ENCODE measurements at regions not wholly inside any gene's neighbourhood (a gene's known extent, or its start where the extent isn't known, plus 50 kb on each side); places are given as distances from the start of the nearest gene placed in this dataset.

- no peak for TF ChIP-seq CTCF (IDR thresholded peaks at IDR 0.05; ENCODE audit: low read depth, low read length, missing control alignments)
- no peak for DNase-seq (ENCODE audit: low read depth)
Observed at GRCh38 chr5:124604419-124604818, 142.0 kb downstream of the ZNF608 start.

GRCh38 chr5:124602925-124603650, 143.4 kb downstream of the ZNF608 start:
- no peak for TF ChIP-seq CTCF (IDR thresholded peaks at IDR 0.05; ENCODE audit: low read depth, low read length, missing control alignments)
- in situ Hi-C loops (cut with HindIII; ENCODE audit: low sequenced_read_pairs) = no loop called here

More at GRCh38 chr5:124604419-124604818, 142.0 kb downstream of the ZNF608 start:
- in situ Hi-C loops (cut with HindIII; ENCODE audit: low sequenced_read_pairs) = no loop called here
- no peak overlapping the region for H3K4me3 ChIP-seq (ENCODE audit: low read depth, low read length)

GRCh38 chr5:124599028-124599973, 147.1 kb downstream of the ZNF608 start:
- no peak overlapping the region for H3K4me3 ChIP-seq (ENCODE audit: low read depth, low read length)
- in situ Hi-C loops (cut with HindIII; ENCODE audit: low sequenced_read_pairs) = no loop called here
- DNase-seq (ENCODE audit: low read depth) = peak; percentile 71

More at GRCh38 chr5:124602925-124603650, 143.4 kb downstream of the ZNF608 start:
- no peak overlapping the region for H3K4me3 ChIP-seq (ENCODE audit: low read depth, low read length)
- DNase-seq (ENCODE audit: low read depth) = no peak

GRCh38 chr5:124596595-124597421, 149.6 kb downstream of the ZNF608 start:
- peak; percentile 80 for DNase-seq (ENCODE audit: low read depth)
- TF ChIP-seq CTCF (IDR thresholded peaks at IDR 0.05; ENCODE audit: low read depth, low read length, missing control alignments) = no peak
- no peak overlapping the region for H3K4me3 ChIP-seq (ENCODE audit: low read depth, low read length)
- in situ Hi-C loops (cut with HindIII; ENCODE audit: low sequenced_read_pairs) = no loop called here

More at GRCh38 chr5:124599028-124599973, 147.1 kb downstream of the ZNF608 start:
- TF ChIP-seq CTCF (IDR thresholded peaks at IDR 0.05; ENCODE audit: low read depth, low read length, missing control alignments) = no peak

- no peak overlapping the region for H3K4me3 ChIP-seq (ENCODE audit: low read depth, low read length)
- DNase-seq (ENCODE audit: low read depth) = no peak
- in situ Hi-C loops (cut with HindIII; ENCODE audit: low sequenced_read_pairs) = no loop called here
- TF ChIP-seq CTCF (IDR thresholded peaks at IDR 0.05; ENCODE audit: low read depth, low read length, missing control alignments) = no peak
Observed at GRCh38 chr5:124593952-124594351, 152.5 kb downstream of the ZNF608 start.

GRCh38 chr5:124592891-124593290, 153.5 kb downstream of the ZNF608 start:
- no peak overlapping the region for H3K4me3 ChIP-seq (ENCODE audit: low read depth, low read length)
- no peak for DNase-seq (ENCODE audit: low read depth)
- TF ChIP-seq CTCF (IDR thresholded peaks at IDR 0.05; ENCODE audit: low read depth, low read length, missing control alignments) = no peak
- in situ Hi-C loops (cut with HindIII; ENCODE audit: low sequenced_read_pairs) = no loop called here
